GM21390 (cell line): ENCODE measurements at regions not wholly inside any gene's neighbourhood (a gene's known extent, or its start where the extent isn't known, plus 50 kb on each side); places are given as distances from the start of the nearest gene placed in this dataset.
"Not testable (repeated sequence)": the region's sequence is repeated elsewhere in the genome, so short reads cannot be mapped to it uniquely, and the experiment has no call there.

ENCODE experiments used
- ATAC-seq: cut with Tn5 transposase; IDR thresholded peaks from one replicate; pipeline ENCODE4 v1.9.1; 2021; ENCODE audit not compliant: unreplicated experiment

GRCh38 chr18:6521803-6522418 is 107.2 kb upstream of the L3MBTL4 start:
- peak; percentile 61 for ATAC-seq

GRCh38 chr18:6525604-6526003 is 110.9 kb upstream of the L3MBTL4 start:
- ATAC-seq, result no peak

- ATAC-seq, result peak; percentile 84
Observed at GRCh38 chr18:6537475-6537874, 122.8 kb upstream of the L3MBTL4 start.

- not testable (repeated sequence) for ATAC-seq
Observed at GRCh38 chr18:6541131-6541679, 126.5 kb upstream of the L3MBTL4 start.

GRCh38 chr18:6542296-6542695 is 127.6 kb upstream of the L3MBTL4 start:
- ATAC-seq, result no peak

GRCh38 chr18:6543330-6543908 is 128.7 kb upstream of the L3MBTL4 start:
- no peak for ATAC-seq

- no peak for ATAC-seq
Observed at GRCh38 chr18:6546229-6546628, 131.5 kb upstream of the L3MBTL4 start.

GRCh38 chr18:6547476-6547875 is 132.8 kb upstream of the L3MBTL4 start:
- no peak for ATAC-seq

- ATAC-seq, result no peak
Observed at GRCh38 chr18:6553234-6553900, 138.7 kb upstream of the L3MBTL4 start.

- ATAC-seq, result no peak
Observed at GRCh38 chr18:6557057-6557769, 142.5 kb upstream of the L3MBTL4 start.

- no peak for ATAC-seq
Observed at GRCh38 chr18:6557770-6558248, 143.1 kb upstream of the L3MBTL4 start.

GRCh38 chr18:6558446-6559156 is 143.9 kb upstream of the L3MBTL4 start:
- no peak for ATAC-seq

GRCh38 chr18:6559296-6559695 is 144.6 kb upstream of the L3MBTL4 start:
- ATAC-seq, result no peak

GRCh38 chr18:6561016-6561415 is 146.3 kb upstream of the L3MBTL4 start:
- no peak for ATAC-seq

GRCh38 chr18:6561420-6561861 is 146.7 kb upstream of the L3MBTL4 start:
- no peak for ATAC-seq

- no peak for ATAC-seq
Observed at GRCh38 chr18:6561862-6562291, 147.2 kb upstream of the L3MBTL4 start.

GRCh38 chr18:6563896-6564295 is 149.2 kb upstream of the L3MBTL4 start:
- ATAC-seq, result no peak

GRCh38 chr18:6564950-6565814 is 150.5 kb upstream of the L3MBTL4 start:
- no peak for ATAC-seq

GRCh38 chr18:6565815-6566081 is 151.0 kb upstream of the L3MBTL4 start:
- ATAC-seq, result no peak

- no peak for ATAC-seq
Observed at GRCh38 chr18:6566338-6566911, 151.7 kb upstream of the L3MBTL4 start.
